HCT116 (cell line): ENCODE measurements at regions not wholly inside any gene's neighbourhood (a gene's known extent, or its start where the extent isn't known, plus 50 kb on each side); places are given as distances from the start of the nearest gene placed in this dataset.

Source experiments
- ATAC-seq: fragments of 200-7000 bp; cut with Tn5 transposase; 2 replicates; pipeline ENCODE4 v1.9.1; 2020; ENCODE audit warnings: mild to moderate bottlenecking, moderate library complexity
- BruUV-seq: library from RNA; stranded (reverse); fragments of 400-500 nt; replicated peaks from 2 replicates; lab custom pipeline; 2021; lab: Mats Ljungman, UMichigan
- CTCF ChIA-PET: fragments of 300-600 bp; sonication (Branson Sonifier 250); formaldehyde crosslinking; loops from one replicate; lab custom pipeline; 2021; ENCODE audit warnings: antibody characterized with exemption; lab: Charles Lee
- POLR2A ChIA-PET: fragments of 300-600, 350-600 bp; sonication (Branson Sonifier 250); formaldehyde crosslinking; loops from one replicate; lab custom pipeline; 2021; ENCODE audit warnings: antibody characterized with exemption; lab: Charles Lee
- RAD21 ChIA-PET, 2 experiments: fragments of 300-600 bp; sonication (Branson Sonifier 250); formaldehyde crosslinking; loops; one replicate each; lab custom pipeline; 2023; ENCODE audit warnings: low total read pairs in 2 of 2; ENCODE audit not compliant: uncharacterized antibody in 2 of 2, unreplicated experiment in 2 of 2, low non-redundant PET in 1 of 2; lab: Charles Lee
- DNase-seq: peaks from one replicate; pipeline ENCODE4 v3.0.0-alpha.2; 2010; ENCODE audit warnings: low read depth, low spot score
- H2AFZ ChIP-seq: fragments of 200-600 bp; shearing (Covaris generic), sonication (generic); 2 replicates; pipeline ENCODE4 v1.6.1; 2017; ENCODE audit warnings: low read depth, mixed run types, mixed read lengths, antibody characterized with exemption, low read length; ENCODE audit not compliant: poor library complexity, severe bottlenecking
- H3K27ac ChIP-seq: 2 replicates; pipeline ENCODE4 v1.5.1; 2012; ENCODE audit warnings: low read depth, low read length
- H3K27me3 ChIP-seq: fragments of 200-600 bp; sonication (generic); 2 replicates; pipeline ENCODE4 v1.6.1; 2016; ENCODE audit warnings: mixed run types, low read length, mixed read lengths; ENCODE audit not compliant: insufficient read depth
- H3K36me3 ChIP-seq, 2 experiments: fragments of 200-500 bp in 1 of 2; fragments of 200-600 bp in 1 of 2; sonication (Bioruptor generic) in 1 of 2; sonication (generic) in 1 of 2; 2 replicates each; pipeline versions ENCODE4 v1.5.1 to v1.6.1; 2014 to 2016; ENCODE audit warnings: low read length in 2 of 2, inconsistent platforms in 1 of 2, mixed read lengths in 1 of 2, mixed run types in 1 of 2; ENCODE audit not compliant: insufficient read depth in 2 of 2, control insufficient read depth in 1 of 2
- H3K4me1 ChIP-seq, 2 experiments: fragments of 200-600 bp in 1 of 2; sonication (generic) in 1 of 2; 2 replicates each; pipeline versions ENCODE4 v1.5.1 to v1.6.1; 2012 to 2017; ENCODE audit warnings: low read length in 2 of 2, inconsistent platforms in 1 of 2, mild to moderate bottlenecking in 1 of 2, mixed read lengths in 1 of 2, mixed run types in 1 of 2, moderate library complexity in 1 of 2; ENCODE audit not compliant: insufficient read depth in 2 of 2, control insufficient read depth in 1 of 2
- H3K4me2 ChIP-seq: fragments of 200-600 bp; sonication (generic); 2 replicates; pipeline ENCODE4 v1.6.1; 2017; ENCODE audit warnings: mixed run types, low read length, mixed read lengths
- H3K4me3 ChIP-seq, 2 experiments: fragments of 200-600 bp in 1 of 2; sonication (generic) in 1 of 2; replicated peaks in 1 of 2; 2 replicates each; pipeline ENCODE4 v1.5.1; 2011 to 2016; ENCODE audit warnings: low read length in 2 of 2, control low read depth in 1 of 2, low read depth in 1 of 2, mild to moderate bottlenecking in 1 of 2, mixed read lengths in 1 of 2, mixed run types in 1 of 2
- H3K79me2 ChIP-seq: fragments of 200-600 bp; sonication (generic); 2 replicates; pipeline ENCODE4 v1.6.1; 2017; ENCODE audit warnings: mild to moderate bottlenecking, mixed run types, low read length, moderate library complexity, mixed read lengths; ENCODE audit not compliant: insufficient read depth
- H3K9ac ChIP-seq: fragments of 200-600 bp; sonication (generic); 2 replicates; pipeline ENCODE4 v1.6.1; 2016; ENCODE audit warnings: low read length, mixed read lengths
- H3K9me2 ChIP-seq: fragments of 200-600 bp; sonication (generic), shearing (Covaris generic); 2 replicates; pipeline ENCODE4 v1.6.1; 2017; ENCODE audit warnings: mixed run types, mild to moderate bottlenecking, moderate library complexity; ENCODE audit not compliant: insufficient read depth
- H3K9me3 ChIP-seq, 2 experiments: fragments of 200-500 bp in 1 of 2; fragments of 200-600 bp in 1 of 2; sonication (Bioruptor generic) in 1 of 2; sonication (generic) in 1 of 2; 2 replicates each; pipeline ENCODE4 v1.6.1; 2014 to 2017; ENCODE audit warnings: low read length in 2 of 2, mixed read lengths in 2 of 2, inconsistent platforms in 1 of 2, low read depth in 1 of 2, mild to moderate bottlenecking in 1 of 2, mixed run types in 1 of 2, moderate library complexity in 1 of 2; ENCODE audit not compliant: control insufficient read depth in 1 of 2, insufficient read depth in 1 of 2
- H4K20me1 ChIP-seq: fragments of 200-600 bp; sonication (generic), shearing (Covaris generic); 2 replicates; pipeline ENCODE4 v1.6.1; 2017; ENCODE audit warnings: mixed run types, mild to moderate bottlenecking, moderate library complexity; ENCODE audit not compliant: insufficient read depth
- CBX3 ChIP-seq: IDR thresholded peaks from 2 replicates; pipeline ENCODE4 v1.6.1; 2012; ENCODE audit warnings: low read depth
- CEBPB ChIP-seq: IDR thresholded peaks from 2 replicates; pipeline ENCODE4 v1.6.1; 2012; ENCODE audit warnings: low read depth
- EGR1 ChIP-seq: IDR thresholded peaks from 2 replicates; pipeline ENCODE4 v1.6.1; 2012; ENCODE audit warnings: low read depth
- ELF1 ChIP-seq: IDR thresholded peaks from 2 replicates; pipeline ENCODE4 v1.6.1; 2012; ENCODE audit warnings: low read depth, borderline replicate concordance
- EZH2 ChIP-seq: fragments of 200-600 bp; sonication (generic); IDR thresholded peaks from 2 replicates; pipeline ENCODE4 v1.6.1; 2017; ENCODE audit warnings: antibody characterized with exemption, mixed run types
- EZH2phosphoT487 ChIP-seq: fragments of 200-600 bp; IDR thresholded peaks from 2 replicates; pipeline ENCODE4 v1.6.1; 2018; ENCODE audit warnings: antibody characterized with exemption, borderline replicate concordance
- FOSL1 ChIP-seq: IDR thresholded peaks from 2 replicates; pipeline ENCODE4 v1.6.1; 2012; ENCODE audit warnings: low read depth
- JUND ChIP-seq: IDR thresholded peaks from 2 replicates; pipeline ENCODE4 v1.6.1; 2012
- POLR2A ChIP-seq: IDR thresholded peaks from 2 replicates; pipeline ENCODE4 v1.7.0; 2011; ENCODE audit warnings: borderline replicate concordance; ENCODE audit not compliant: insufficient read depth, insufficient read length; ENCODE audit errors: extremely low read depth
- POLR2AphosphoS5 ChIP-seq: IDR thresholded peaks from 2 replicates; pipeline ENCODE4 v1.6.1; 2011; ENCODE audit warnings: mild to moderate bottlenecking, low read depth, low read length, moderate library complexity
- SIN3A ChIP-seq: IDR thresholded peaks from 2 replicates; pipeline ENCODE4 v1.6.1; 2012; ENCODE audit warnings: low read depth
- SP1 ChIP-seq: IDR thresholded peaks from 2 replicates; pipeline ENCODE4 v1.6.1; 2012; ENCODE audit warnings: low read depth
- TCF7L2 ChIP-seq: IDR thresholded peaks from 2 replicates; pipeline ENCODE4 v1.7.0; 2011; ENCODE audit warnings: borderline replicate concordance, inconsistent platforms; ENCODE audit not compliant: insufficient read depth, insufficient read length; ENCODE audit errors: extremely low read depth
- YY1 ChIP-seq: IDR thresholded peaks from 2 replicates; pipeline ENCODE4 v1.6.1; 2011; ENCODE audit warnings: low read length, low read depth, moderate library complexity, mild to moderate bottlenecking; ENCODE audit not compliant: insufficient replicate concordance; ENCODE audit errors: extremely low read depth
- ZFX ChIP-seq: fragments of 450-650 bp; IDR thresholded peaks from 2 replicates; pipeline ENCODE4 v1.6.1; 2017
- ZNF274 ChIP-seq: fragments of 200-500 bp; sonication (Bioruptor generic); IDR thresholded peaks from 2 replicates; pipeline ENCODE4 v1.6.1; 2014; ENCODE audit warnings: mild to moderate bottlenecking, low read depth, low read length, inconsistent platforms
- intact Hi-C: fragments of 100-400 bp; cut with micrococcal nuclease; formaldehyde crosslinking; loops from 2 replicates; pipeline ENCODE4 v1.10.0; 2022
- TF ChIP-seq, protein P1 (sequence below), 3 experiments: fragments of 200-600 bp in 1 of 3; sonication (generic) in 1 of 3; IDR thresholded peaks in 2 of 3; conservative IDR thresholded peaks in 1 of 3; 2 replicates each; pipeline ENCODE4 v1.5.1; 2012 to 2017; ENCODE audit warnings: low read depth in 2 of 3, low read length in 2 of 3, antibody characterized with exemption in 1 of 3, borderline replicate concordance in 1 of 3, control low read depth in 1 of 3, mild to moderate bottlenecking in 1 of 3, mixed read lengths in 1 of 3, mixed run types in 1 of 3, moderate library complexity in 1 of 3; ENCODE audit not compliant: insufficient read depth in 1 of 3
- TF ChIP-seq, protein P2 (sequence below): IDR thresholded peaks from 2 replicates; pipeline ENCODE4 v1.6.1; 2012

DNA sequence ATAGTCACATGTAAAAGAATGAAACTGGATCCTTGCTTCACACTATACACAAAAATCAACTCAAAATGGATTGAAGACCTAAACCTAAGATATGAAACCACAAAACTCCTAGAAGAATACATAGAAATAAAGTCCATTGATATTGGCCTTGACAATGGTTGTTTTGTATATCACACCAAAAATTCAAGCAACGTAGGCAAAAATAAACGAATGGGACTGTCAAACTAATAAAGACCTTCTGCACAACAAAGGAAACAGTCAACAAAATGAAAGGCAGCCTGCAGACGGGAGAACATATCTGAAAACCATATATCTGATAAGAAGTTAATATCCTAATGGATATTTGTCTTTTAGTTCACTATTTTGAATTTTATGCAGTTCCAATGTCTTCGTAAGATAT is 292.3 kb upstream of the CNTN5 start:
- intact Hi-C loops, result no loop called here
- H3K36me3 ChIP-seq, result no peaks in the 10 kb centered on the region
- CTCF ChIA-PET, result no interaction called here
- no TSS peak for BruUV-seq
- DNase-seq (no peak), ATAC-seq (no peak)
- no peaks in the 10 kb centered on the region for H4K20me1 ChIP-seq
- no peak overlapping the region for H2AFZ ChIP-seq
- no peak overlapping the region for H3K4me3 ChIP-seq
- H3K9me2 ChIP-seq, result no peaks in the 10 kb centered on the region
- no peak overlapping the region for H3K27ac ChIP-seq
- H3K9me3 ChIP-seq, result peaks cover 3 to 12% of the 10 kb centered on the region in 2 experiments; a peak in 2 of 4 replicates
- POLR2A ChIA-PET, result no interaction called here
- TF ChIP-seq CBX3 (no peak), SP1 (no peak), ELF1 (no peak), SIN3A (no peak), ZFX (no peak), YY1 (no peak), ZNF274 (no peak), CEBPB (no peak)
- TF ChIP-seq, protein P1, sequence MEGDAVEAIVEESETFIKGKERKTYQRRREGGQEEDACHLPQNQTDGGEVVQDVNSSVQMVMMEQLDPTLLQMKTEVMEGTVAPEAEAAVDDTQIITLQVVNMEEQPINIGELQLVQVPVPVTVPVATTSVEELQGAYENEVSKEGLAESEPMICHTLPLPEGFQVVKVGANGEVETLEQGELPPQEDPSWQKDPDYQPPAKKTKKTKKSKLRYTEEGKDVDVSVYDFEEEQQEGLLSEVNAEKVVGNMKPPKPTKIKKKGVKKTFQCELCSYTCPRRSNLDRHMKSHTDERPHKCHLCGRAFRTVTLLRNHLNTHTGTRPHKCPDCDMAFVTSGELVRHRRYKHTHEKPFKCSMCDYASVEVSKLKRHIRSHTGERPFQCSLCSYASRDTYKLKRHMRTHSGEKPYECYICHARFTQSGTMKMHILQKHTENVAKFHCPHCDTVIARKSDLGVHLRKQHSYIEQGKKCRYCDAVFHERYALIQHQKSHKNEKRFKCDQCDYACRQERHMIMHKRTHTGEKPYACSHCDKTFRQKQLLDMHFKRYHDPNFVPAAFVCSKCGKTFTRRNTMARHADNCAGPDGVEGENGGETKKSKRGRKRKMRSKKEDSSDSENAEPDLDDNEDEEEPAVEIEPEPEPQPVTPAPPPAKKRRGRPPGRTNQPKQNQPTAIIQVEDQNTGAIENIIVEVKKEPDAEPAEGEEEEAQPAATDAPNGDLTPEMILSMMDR (IDR thresholded peaks at IDR 0.05 in 2 of 3, conservative IDR thresholded peaks at IDR 0.05 in 1 of 3; ENCODE audit: borderline replicate concordance in 1 of 3, insufficient read depth in 1 of 3, low read depth in 2 of 3, low read length in 2 of 3), result no peak
- H3K27me3 ChIP-seq, result no peaks in the 10 kb centered on the region
- no peaks in the 10 kb centered on the region for H3K4me1 ChIP-seq
- H3K79me2 ChIP-seq, result no peaks in the 10 kb centered on the region
- H3K4me2 ChIP-seq, result no peak overlapping the region
- RAD21 ChIA-PET, result no interaction called here
- no peak overlapping the region for H3K9ac ChIP-seq

DNA sequence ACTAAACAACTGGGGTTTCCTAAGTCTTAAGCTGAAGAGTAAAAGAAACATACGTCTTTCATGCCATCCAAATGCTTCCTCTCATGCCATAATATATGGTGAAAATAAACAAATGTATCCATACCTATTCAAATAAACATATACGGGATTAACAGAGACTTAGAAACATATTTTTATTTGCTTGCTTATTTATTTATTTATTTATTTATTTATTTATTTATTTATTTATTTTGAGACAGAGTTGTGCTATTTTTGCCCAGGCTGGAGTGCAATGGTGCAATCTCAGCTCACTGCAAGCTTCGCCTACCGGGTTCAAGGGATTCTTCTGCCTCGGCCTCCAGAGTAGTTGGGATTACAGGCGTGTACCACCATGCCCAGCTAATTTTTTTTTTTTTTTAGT is 291.6 kb upstream of the CNTN5 start:
- Histone ChIP-seq H3K4me3 (no peak overlapping the region), H3K4me1 (no peaks in the 10 kb centered on the region), H3K27me3 (no peaks in the 10 kb centered on the region), H4K20me1 (no peaks in the 10 kb centered on the region), H3K9me2 (no peaks in the 10 kb centered on the region), H3K9me3 (peaks cover 3 to 12% of the 10 kb centered on the region in 2 experiments; a peak in 2 of 4 replicates), H2AFZ (no peak overlapping the region), H3K36me3 (no peaks in the 10 kb centered on the region), H3K79me2 (no peaks in the 10 kb centered on the region), H3K4me2 (no peak overlapping the region), H3K9ac (no peak overlapping the region), H3K27ac (no peak overlapping the region)
- DNase-seq (no peak), ATAC-seq (no peak)
- intact Hi-C loops, result no loop called here
- POLR2A ChIA-PET, result no interaction called here
- RAD21 ChIA-PET, result no interaction called here
- TF ChIP-seq CBX3 (no peak), EZH2phosphoT487 (no peak), POLR2A (no peak), POLR2AphosphoS5 (no peak), FOSL1 (no peak), EZH2 (no peak), SIN3A (no peak), CEBPB (no peak), EGR1 (no peak), ZNF274 (no peak), JUND (no peak), TCF7L2 (no peak)
- TF ChIP-seq, protein P1 (IDR thresholded peaks at IDR 0.05 in 2 of 3, conservative IDR thresholded peaks at IDR 0.05 in 1 of 3; ENCODE audit: borderline replicate concordance in 1 of 3, insufficient read depth in 1 of 3, low read depth in 2 of 3, low read length in 2 of 3), result no peak
- TF ChIP-seq, protein P2, sequence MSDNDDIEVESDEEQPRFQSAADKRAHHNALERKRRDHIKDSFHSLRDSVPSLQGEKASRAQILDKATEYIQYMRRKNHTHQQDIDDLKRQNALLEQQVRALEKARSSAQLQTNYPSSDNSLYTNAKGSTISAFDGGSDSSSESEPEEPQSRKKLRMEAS, result no peak
- CTCF ChIA-PET, result no interaction called here
- no TSS peak for BruUV-seq
